H9 (cell line): ENCODE measurements at regions not wholly inside any gene's neighbourhood (a gene's known extent, or its start where the extent isn't known, plus 50 kb on each side); places are given as distances from the start of the nearest gene placed in this dataset.

ENCODE experiments used
- DNase-seq: peaks from one replicate; pipeline ENCODE4 v3.0.0-alpha.2; 2017
- H2AFZ ChIP-seq: one replicate; pipeline ENCODE4 v1.6.1; 2013; ENCODE audit warnings: mild to moderate bottlenecking, low read length, control low read depth, moderate library complexity
- H2AK5ac ChIP-seq: 2 replicates; pipeline ENCODE4 v1.6.1; 2013; ENCODE audit warnings: low read length, control low read depth, mixed read lengths; ENCODE audit not compliant: insufficient read length
- H2BK120ac ChIP-seq: one replicate; pipeline ENCODE4 v1.6.1; 2013; ENCODE audit warnings: low read depth, mild to moderate bottlenecking, low read length, control low read depth, inconsistent platforms; ENCODE audit not compliant: poor library complexity, severe bottlenecking
- H2BK12ac ChIP-seq: 2 replicates; pipeline ENCODE4 v1.6.1; 2013; ENCODE audit warnings: low read length, control low read depth, mixed read lengths, low read depth; ENCODE audit not compliant: insufficient read length
- H2BK15ac ChIP-seq: 2 replicates; pipeline ENCODE4 v1.6.1; 2013; ENCODE audit warnings: low read depth, low read length, control low read depth
- H2BK20ac ChIP-seq: one replicate; pipeline ENCODE4 v1.6.1; 2013; ENCODE audit warnings: low read depth, mild to moderate bottlenecking, low read length, control low read depth, inconsistent platforms; ENCODE audit not compliant: poor library complexity, severe bottlenecking
- H2BK5ac ChIP-seq: 2 replicates; pipeline ENCODE4 v1.6.1; 2013; ENCODE audit warnings: low read length, control low read depth, mixed read lengths; ENCODE audit not compliant: insufficient read length
- H3K14ac ChIP-seq: 2 replicates; pipeline ENCODE4 v1.6.1; 2013; ENCODE audit warnings: low read length, control low read depth; ENCODE audit not compliant: insufficient read depth
- H3K18ac ChIP-seq: 2 replicates; pipeline ENCODE4 v1.6.1; 2013; ENCODE audit warnings: low read depth, mild to moderate bottlenecking, mixed read lengths, low read length, control low read depth; ENCODE audit not compliant: insufficient read length
- H3K23ac ChIP-seq: 2 replicates; pipeline ENCODE4 v1.6.1; 2013; ENCODE audit warnings: low read length, control low read depth, mixed read lengths, low read depth; ENCODE audit not compliant: insufficient read length
- H3K23me2 ChIP-seq: 2 replicates; pipeline ENCODE4 v1.6.1; 2013; ENCODE audit warnings: low read depth, mild to moderate bottlenecking, mixed read lengths, low read length, control low read depth; ENCODE audit not compliant: insufficient read length, poor library complexity, severe bottlenecking
- H3K27ac ChIP-seq: 2 replicates; pipeline ENCODE4 v1.5.1; 2013; ENCODE audit warnings: low read length, control low read depth, mixed read lengths, low read depth; ENCODE audit not compliant: insufficient read length
- H3K27me3 ChIP-seq: 2 replicates; pipeline ENCODE4 v1.6.1; 2013; ENCODE audit warnings: low read length, control low read depth, inconsistent platforms; ENCODE audit not compliant: insufficient read depth
- H3K4ac ChIP-seq: 2 replicates; pipeline ENCODE4 v1.6.1; 2013; ENCODE audit warnings: low read depth, mild to moderate bottlenecking, control low read depth, inconsistent platforms, low read length, moderate library complexity
- H3K4me1 ChIP-seq: 2 replicates; pipeline ENCODE4 v1.6.1; 2013; ENCODE audit warnings: low read length, control low read depth, inconsistent platforms; ENCODE audit not compliant: insufficient read depth
- H3K4me2 ChIP-seq: 2 replicates; pipeline ENCODE4 v1.6.1; 2013; ENCODE audit warnings: low read length, control low read depth, mixed read lengths; ENCODE audit not compliant: insufficient read length, insufficient read depth
- H3K56ac ChIP-seq: 2 replicates; pipeline ENCODE4 v1.6.1; 2013; ENCODE audit warnings: low read depth, mild to moderate bottlenecking, mixed read lengths, low read length, control low read depth; ENCODE audit not compliant: insufficient read length
- H3K79me1 ChIP-seq: 2 replicates; pipeline ENCODE4 v1.6.1; 2013; ENCODE audit warnings: low read depth, mild to moderate bottlenecking, moderate library complexity, low read length, control low read depth, inconsistent platforms; ENCODE audit not compliant: insufficient read depth, poor library complexity, severe bottlenecking
- H3K79me2 ChIP-seq: 2 replicates; pipeline ENCODE4 v1.6.1; 2013; ENCODE audit warnings: low read length, control low read depth, inconsistent platforms; ENCODE audit not compliant: insufficient read depth
- H3K9ac ChIP-seq: 2 replicates; pipeline ENCODE4 v1.6.1; 2013; ENCODE audit warnings: low read length, control low read depth, mixed read lengths; ENCODE audit not compliant: insufficient read length; ENCODE audit errors: extremely low read depth
- H3K9me3 ChIP-seq: one replicate; pipeline ENCODE4 v1.6.1; 2013; ENCODE audit warnings: low read depth, low read length, inconsistent platforms; ENCODE audit not compliant: control insufficient read depth
- H3T11ph ChIP-seq: one replicate; pipeline ENCODE4 v1.6.1; 2013; ENCODE audit warnings: mild to moderate bottlenecking, low read length, control low read depth, inconsistent platforms
- H4K20me1 ChIP-seq: one replicate; pipeline ENCODE4 v1.6.1; 2013; ENCODE audit not compliant: control insufficient read depth, insufficient read length, insufficient read depth
- H4K5ac ChIP-seq: 2 replicates; pipeline ENCODE4 v1.6.1; 2013; ENCODE audit warnings: low read depth, mild to moderate bottlenecking, mixed read lengths, low read length, control low read depth; ENCODE audit not compliant: insufficient read length
- H4K8ac ChIP-seq: replicated peaks from 2 replicates; pipeline ENCODE4 v1.6.1; 2013; ENCODE audit warnings: low read length, control low read depth, mixed read lengths, low read depth; ENCODE audit not compliant: insufficient read length
- H4K91ac ChIP-seq: 2 replicates; pipeline ENCODE4 v1.6.1; 2013; ENCODE audit warnings: low read depth, mild to moderate bottlenecking, moderate library complexity, mixed read lengths, low read length, control low read depth; ENCODE audit not compliant: insufficient read length
- H3K27ac Mint-ChIP-seq, 3 experiments: 2 replicates in 2 of 3; 3 replicates in 1 of 3; pipeline ENCODE4 v1.8.0; 2020 to 2021; ENCODE audit warnings: mixed read lengths in 3 of 3, mild to moderate bottlenecking in 1 of 3, moderate library complexity in 1 of 3
- H3K27me3 Mint-ChIP-seq: 2 replicates; pipeline ENCODE4 v1.8.0; 2021; ENCODE audit warnings: low read depth, mild to moderate bottlenecking, moderate library complexity, mixed read lengths
- H3K36me3 Mint-ChIP-seq, 3 experiments: 2 replicates in 2 of 3; 3 replicates in 1 of 3; pipeline ENCODE4 v1.8.0; 2020 to 2021; ENCODE audit warnings: low read depth in 3 of 3, mixed read lengths in 3 of 3; ENCODE audit not compliant: insufficient read depth in 1 of 3
- H3K4me1 Mint-ChIP-seq, 2 experiments: 2 replicates each; pipeline ENCODE4 v1.8.0; 2020; ENCODE audit warnings: mixed read lengths in 2 of 2
- H3K4me3 Mint-ChIP-seq, 2 experiments: 2 replicates in 1 of 2; 3 replicates in 1 of 2; pipeline ENCODE4 v1.8.0; 2020 to 2021; ENCODE audit warnings: mild to moderate bottlenecking in 2 of 2, mixed read lengths in 2 of 2, moderate library complexity in 1 of 2
- H3K9me3 Mint-ChIP-seq, 2 experiments: 2 replicates in 1 of 2; 3 replicates in 1 of 2; pipeline ENCODE4 v1.8.0; 2020; ENCODE audit warnings: mild to moderate bottlenecking in 2 of 2, mixed read lengths in 2 of 2, moderate library complexity in 1 of 2
- CTCF ChIP-seq: fragments of 200-600 bp; sonication (generic); conservative IDR thresholded peaks from 3 replicates; pipeline ENCODE4 v1.8.0; 2021; ENCODE audit warnings: antibody characterized with exemption, mild to moderate bottlenecking

DNA sequence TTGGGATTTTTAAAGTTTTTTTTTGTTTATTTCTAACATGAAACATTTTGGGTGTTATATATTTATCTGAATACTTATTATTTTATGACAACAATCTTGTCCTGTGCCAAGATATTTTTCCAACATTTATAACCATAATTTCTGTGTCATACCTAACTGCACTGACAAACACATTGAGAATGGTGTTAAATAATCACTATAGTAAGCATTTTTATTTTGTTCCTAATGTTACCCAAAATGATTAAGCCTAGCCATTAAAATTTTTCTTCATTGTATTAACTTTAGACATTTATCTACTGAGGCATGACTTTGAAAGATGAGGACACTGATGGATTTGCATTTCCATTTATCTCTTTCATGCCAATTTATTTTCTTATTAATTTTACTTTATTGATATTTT, 91.6 kb upstream of the STK32A start:
- Histone ChIP-seq H3K27ac (no peak overlapping the region), H3K9me3 (no peaks in the 10 kb centered on the region), H3K79me1 (no peaks in the 10 kb centered on the region), H3K4me1 (no peaks in the 10 kb centered on the region), H3T11ph (no peak overlapping the region), H2AFZ (no peak overlapping the region), H2BK15ac (no peak overlapping the region), H3K9ac (no peak overlapping the region), H4K5ac (no peak overlapping the region), H4K8ac (no peak overlapping the region), H2BK12ac (no peak overlapping the region), H3K56ac (no peak overlapping the region), H2BK120ac (no peak overlapping the region), H4K91ac (no peak overlapping the region), H3K27me3 (no peaks in the 10 kb centered on the region), H2BK20ac (no peak overlapping the region), H3K4ac (no peak overlapping the region), H2BK5ac (no peak overlapping the region), H2AK5ac (no peak overlapping the region), H3K18ac (no peak overlapping the region), H3K4me2 (no peak overlapping the region), H3K23me2 (no peaks in the 10 kb centered on the region), H4K20me1 (no peaks in the 10 kb centered on the region), H3K14ac (no peak overlapping the region), H3K23ac (no peak overlapping the region), H3K79me2 (no peaks in the 10 kb centered on the region)
- DNase-seq, result no peak
- Mint-ChIP-seq H3K27ac (no peak overlapping the region), H3K36me3 (peaks cover 2 to 14% (median 5%) of the 10 kb centered on the region in 3 experiments; a peak in 4 of 7 replicates), H3K9me3 (peaks cover 18 to 19% of the 10 kb centered on the region in 2 experiments), H3K27me3 (no peaks in the 10 kb centered on the region), H3K4me3 (no peak overlapping the region), H3K4me1 (peaks cover 6 to 8% of the 10 kb centered on the region in 2 experiments)
- TF ChIP-seq CTCF, result no peak
